Thyroid gland (tissue), 4 donors: ENCODE measurements at regions not wholly inside any gene's neighbourhood (a gene's known extent, or its start where the extent isn't known, plus 50 kb on each side); places are given as distances from the start of the nearest gene placed in this dataset.

Source experiments
- POLR2A ChIP-seq, 2 donors: fragments of 450-650 bp; IDR thresholded peaks; one replicate each; pipeline ENCODE4 v1.6.1; 2017; ENCODE audit warnings: antibody characterized with exemption in 2 of 2, mild to moderate bottlenecking in 2 of 2, moderate library complexity in 1 of 2
- TF ChIP-seq, protein P1 (sequence below), 6 experiments: fragments of 200-600 bp in 3 of 6; fragments of 450-650 bp in 3 of 6; sonication (generic) in 3 of 6; IDR thresholded peaks; one replicate each; pipeline ENCODE4 v1.5.1; 2016 to 2019; ENCODE audit warnings: antibody characterized with exemption in 6 of 6, mild to moderate bottlenecking in 2 of 6, inconsistent platforms in 1 of 6, moderate library complexity in 1 of 6

DNA sequence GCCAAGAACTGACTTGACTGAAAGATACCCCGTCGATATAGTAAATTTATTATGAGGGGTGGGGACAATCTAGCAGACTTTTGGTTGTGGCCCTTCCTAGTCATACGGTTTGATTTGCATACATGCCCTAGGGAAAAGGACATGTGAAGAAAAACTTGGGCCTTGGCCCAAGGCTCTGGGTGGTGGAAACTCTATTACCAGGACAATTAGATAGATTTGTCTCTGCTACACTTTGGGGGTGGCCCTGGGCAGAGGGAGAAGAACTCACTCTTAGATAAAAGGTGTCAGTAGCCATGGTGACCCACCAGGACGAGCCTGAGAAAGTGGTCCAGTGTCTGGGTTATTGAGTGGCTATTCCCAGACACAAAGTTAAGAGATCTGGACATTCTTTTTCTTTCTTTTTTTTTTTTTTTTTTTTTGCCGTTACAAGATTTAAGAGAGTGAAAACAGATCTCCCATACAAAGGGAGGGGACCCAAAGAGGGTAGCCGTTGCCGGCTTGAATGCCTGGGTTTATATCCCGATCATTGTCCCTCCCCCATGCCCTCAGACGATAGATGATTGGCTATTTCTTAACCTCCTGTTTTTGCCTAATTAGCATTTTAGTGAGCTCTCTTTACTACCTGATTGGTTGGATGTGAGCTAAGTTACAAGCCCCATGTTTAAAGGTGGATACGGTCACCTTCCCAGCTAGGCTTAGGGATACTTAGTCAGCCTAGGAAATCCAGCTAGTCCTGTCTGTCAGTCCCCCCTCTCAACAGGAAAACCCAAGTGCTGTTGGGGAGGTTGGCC lies 96.4 kb upstream of the SMAD3 start:
- TF ChIP-seq, protein P1, sequence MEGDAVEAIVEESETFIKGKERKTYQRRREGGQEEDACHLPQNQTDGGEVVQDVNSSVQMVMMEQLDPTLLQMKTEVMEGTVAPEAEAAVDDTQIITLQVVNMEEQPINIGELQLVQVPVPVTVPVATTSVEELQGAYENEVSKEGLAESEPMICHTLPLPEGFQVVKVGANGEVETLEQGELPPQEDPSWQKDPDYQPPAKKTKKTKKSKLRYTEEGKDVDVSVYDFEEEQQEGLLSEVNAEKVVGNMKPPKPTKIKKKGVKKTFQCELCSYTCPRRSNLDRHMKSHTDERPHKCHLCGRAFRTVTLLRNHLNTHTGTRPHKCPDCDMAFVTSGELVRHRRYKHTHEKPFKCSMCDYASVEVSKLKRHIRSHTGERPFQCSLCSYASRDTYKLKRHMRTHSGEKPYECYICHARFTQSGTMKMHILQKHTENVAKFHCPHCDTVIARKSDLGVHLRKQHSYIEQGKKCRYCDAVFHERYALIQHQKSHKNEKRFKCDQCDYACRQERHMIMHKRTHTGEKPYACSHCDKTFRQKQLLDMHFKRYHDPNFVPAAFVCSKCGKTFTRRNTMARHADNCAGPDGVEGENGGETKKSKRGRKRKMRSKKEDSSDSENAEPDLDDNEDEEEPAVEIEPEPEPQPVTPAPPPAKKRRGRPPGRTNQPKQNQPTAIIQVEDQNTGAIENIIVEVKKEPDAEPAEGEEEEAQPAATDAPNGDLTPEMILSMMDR (IDR thresholded peaks at IDR 0.05): no peak
- TF ChIP-seq POLR2A (IDR thresholded peaks at IDR 0.05): no peak
